H9 (cell line): ENCODE measurements at regions not wholly inside any gene's neighbourhood (a gene's known extent, or its start where the extent isn't known, plus 50 kb on each side); places are given as distances from the start of the nearest gene placed in this dataset.

Experiments used
- DNase-seq: peaks from one replicate; pipeline ENCODE4 v3.0.0-alpha.2; 2017
- H2AFZ ChIP-seq: one replicate; pipeline ENCODE4 v1.6.1; 2013; ENCODE audit warnings: mild to moderate bottlenecking, low read length, control low read depth, moderate library complexity
- H2AK5ac ChIP-seq: 2 replicates; pipeline ENCODE4 v1.6.1; 2013; ENCODE audit warnings: low read length, control low read depth, mixed read lengths; ENCODE audit not compliant: insufficient read length
- H2BK120ac ChIP-seq: one replicate; pipeline ENCODE4 v1.6.1; 2013; ENCODE audit warnings: low read depth, mild to moderate bottlenecking, low read length, control low read depth, inconsistent platforms; ENCODE audit not compliant: poor library complexity, severe bottlenecking
- H2BK12ac ChIP-seq: 2 replicates; pipeline ENCODE4 v1.6.1; 2013; ENCODE audit warnings: low read length, control low read depth, mixed read lengths, low read depth; ENCODE audit not compliant: insufficient read length
- H2BK15ac ChIP-seq: 2 replicates; pipeline ENCODE4 v1.6.1; 2013; ENCODE audit warnings: low read depth, low read length, control low read depth
- H2BK20ac ChIP-seq: one replicate; pipeline ENCODE4 v1.6.1; 2013; ENCODE audit warnings: low read depth, mild to moderate bottlenecking, low read length, control low read depth, inconsistent platforms; ENCODE audit not compliant: poor library complexity, severe bottlenecking
- H2BK5ac ChIP-seq: 2 replicates; pipeline ENCODE4 v1.6.1; 2013; ENCODE audit warnings: low read length, control low read depth, mixed read lengths; ENCODE audit not compliant: insufficient read length
- H3K14ac ChIP-seq: 2 replicates; pipeline ENCODE4 v1.6.1; 2013; ENCODE audit warnings: low read length, control low read depth; ENCODE audit not compliant: insufficient read depth
- H3K18ac ChIP-seq: 2 replicates; pipeline ENCODE4 v1.6.1; 2013; ENCODE audit warnings: low read depth, mild to moderate bottlenecking, mixed read lengths, low read length, control low read depth; ENCODE audit not compliant: insufficient read length
- H3K23ac ChIP-seq: 2 replicates; pipeline ENCODE4 v1.6.1; 2013; ENCODE audit warnings: low read length, control low read depth, mixed read lengths, low read depth; ENCODE audit not compliant: insufficient read length
- H3K23me2 ChIP-seq: 2 replicates; pipeline ENCODE4 v1.6.1; 2013; ENCODE audit warnings: low read depth, mild to moderate bottlenecking, mixed read lengths, low read length, control low read depth; ENCODE audit not compliant: insufficient read length, poor library complexity, severe bottlenecking
- H3K27ac ChIP-seq: 2 replicates; pipeline ENCODE4 v1.5.1; 2013; ENCODE audit warnings: low read length, control low read depth, mixed read lengths, low read depth; ENCODE audit not compliant: insufficient read length
- H3K27me3 ChIP-seq: 2 replicates; pipeline ENCODE4 v1.6.1; 2013; ENCODE audit warnings: low read length, control low read depth, inconsistent platforms; ENCODE audit not compliant: insufficient read depth
- H3K4ac ChIP-seq: 2 replicates; pipeline ENCODE4 v1.6.1; 2013; ENCODE audit warnings: low read depth, mild to moderate bottlenecking, control low read depth, inconsistent platforms, low read length, moderate library complexity
- H3K4me1 ChIP-seq: 2 replicates; pipeline ENCODE4 v1.6.1; 2013; ENCODE audit warnings: low read length, control low read depth, inconsistent platforms; ENCODE audit not compliant: insufficient read depth
- H3K4me2 ChIP-seq: 2 replicates; pipeline ENCODE4 v1.6.1; 2013; ENCODE audit warnings: low read length, control low read depth, mixed read lengths; ENCODE audit not compliant: insufficient read length, insufficient read depth
- H3K56ac ChIP-seq: 2 replicates; pipeline ENCODE4 v1.6.1; 2013; ENCODE audit warnings: low read depth, mild to moderate bottlenecking, mixed read lengths, low read length, control low read depth; ENCODE audit not compliant: insufficient read length
- H3K79me1 ChIP-seq: 2 replicates; pipeline ENCODE4 v1.6.1; 2013; ENCODE audit warnings: low read depth, mild to moderate bottlenecking, moderate library complexity, low read length, control low read depth, inconsistent platforms; ENCODE audit not compliant: insufficient read depth, poor library complexity, severe bottlenecking
- H3K79me2 ChIP-seq: 2 replicates; pipeline ENCODE4 v1.6.1; 2013; ENCODE audit warnings: low read length, control low read depth, inconsistent platforms; ENCODE audit not compliant: insufficient read depth
- H3K9ac ChIP-seq: 2 replicates; pipeline ENCODE4 v1.6.1; 2013; ENCODE audit warnings: low read length, control low read depth, mixed read lengths; ENCODE audit not compliant: insufficient read length; ENCODE audit errors: extremely low read depth
- H3K9me3 ChIP-seq: one replicate; pipeline ENCODE4 v1.6.1; 2013; ENCODE audit warnings: low read depth, low read length, inconsistent platforms; ENCODE audit not compliant: control insufficient read depth
- H3T11ph ChIP-seq: one replicate; pipeline ENCODE4 v1.6.1; 2013; ENCODE audit warnings: mild to moderate bottlenecking, low read length, control low read depth, inconsistent platforms
- H4K20me1 ChIP-seq: one replicate; pipeline ENCODE4 v1.6.1; 2013; ENCODE audit not compliant: control insufficient read depth, insufficient read length, insufficient read depth
- H4K5ac ChIP-seq: 2 replicates; pipeline ENCODE4 v1.6.1; 2013; ENCODE audit warnings: low read depth, mild to moderate bottlenecking, mixed read lengths, low read length, control low read depth; ENCODE audit not compliant: insufficient read length
- H4K8ac ChIP-seq: replicated peaks from 2 replicates; pipeline ENCODE4 v1.6.1; 2013; ENCODE audit warnings: low read length, control low read depth, mixed read lengths, low read depth; ENCODE audit not compliant: insufficient read length
- H4K91ac ChIP-seq: 2 replicates; pipeline ENCODE4 v1.6.1; 2013; ENCODE audit warnings: low read depth, mild to moderate bottlenecking, moderate library complexity, mixed read lengths, low read length, control low read depth; ENCODE audit not compliant: insufficient read length
- H3K27ac Mint-ChIP-seq, 3 experiments: 2 replicates in 2 of 3; 3 replicates in 1 of 3; pipeline ENCODE4 v1.8.0; 2020 to 2021; ENCODE audit warnings: mixed read lengths in 3 of 3, mild to moderate bottlenecking in 1 of 3, moderate library complexity in 1 of 3
- H3K27me3 Mint-ChIP-seq: 2 replicates; pipeline ENCODE4 v1.8.0; 2021; ENCODE audit warnings: low read depth, mild to moderate bottlenecking, moderate library complexity, mixed read lengths
- H3K36me3 Mint-ChIP-seq, 3 experiments: 2 replicates in 2 of 3; 3 replicates in 1 of 3; pipeline ENCODE4 v1.8.0; 2020 to 2021; ENCODE audit warnings: low read depth in 3 of 3, mixed read lengths in 3 of 3; ENCODE audit not compliant: insufficient read depth in 1 of 3
- H3K4me1 Mint-ChIP-seq, 2 experiments: 2 replicates each; pipeline ENCODE4 v1.8.0; 2020; ENCODE audit warnings: mixed read lengths in 2 of 2
- H3K4me3 Mint-ChIP-seq, 2 experiments: 2 replicates in 1 of 2; 3 replicates in 1 of 2; pipeline ENCODE4 v1.8.0; 2020 to 2021; ENCODE audit warnings: mild to moderate bottlenecking in 2 of 2, mixed read lengths in 2 of 2, moderate library complexity in 1 of 2
- H3K9me3 Mint-ChIP-seq, 2 experiments: 2 replicates in 1 of 2; 3 replicates in 1 of 2; pipeline ENCODE4 v1.8.0; 2020; ENCODE audit warnings: mild to moderate bottlenecking in 2 of 2, mixed read lengths in 2 of 2, moderate library complexity in 1 of 2
- CTCF ChIP-seq: fragments of 200-600 bp; sonication (generic); conservative IDR thresholded peaks from 3 replicates; pipeline ENCODE4 v1.8.0; 2021; ENCODE audit warnings: antibody characterized with exemption, mild to moderate bottlenecking
- WGBS: extraction: QIAGEN DNeasy Blood & Tissue Kit; methylation state at CpG from one replicate; pipeline ENCODE4 v1.1.7; 2013; ENCODE audit warnings: missing lambda C conversion rate, low lambda C conversion rate, mixed read lengths; ENCODE audit not compliant: insufficient read length; ENCODE audit errors: extremely low coverage; 5-methylcytosine and 5-hydroxymethylcytosine counted together

GRCh38 chr18:71797554-71797953, 746.6 kb downstream of the CBLN2 start:
- Histone ChIP-seq H3K23ac (no peak overlapping the region), H2AFZ (no peak overlapping the region), H3K4me2 (no peak overlapping the region), H4K20me1 (no peaks in the 10 kb centered on the region), H3K18ac (no peak overlapping the region), H3T11ph (no peak overlapping the region), H3K27ac (no peak overlapping the region), H3K4ac (no peak overlapping the region), H3K56ac (no peak overlapping the region), H2AK5ac (no peak overlapping the region), H4K91ac (no peak overlapping the region), H2BK5ac (no peak overlapping the region), H4K5ac (no peak overlapping the region), H3K14ac (no peak overlapping the region), H3K79me1 (no peaks in the 10 kb centered on the region), H3K9ac (no peak overlapping the region), H4K8ac (no peak overlapping the region), H3K79me2 (no peaks in the 10 kb centered on the region), H3K4me1 (no peaks in the 10 kb centered on the region), H3K27me3 (no peaks in the 10 kb centered on the region), H3K23me2 (no peaks in the 10 kb centered on the region), H2BK12ac (no peak overlapping the region), H2BK20ac (no peak overlapping the region), H2BK15ac (no peak overlapping the region), H3K9me3 (no peaks in the 10 kb centered on the region), H2BK120ac (no peak overlapping the region)
- TF ChIP-seq CTCF, result no peak
- no CpG with 5 or more reads among the region's 7 CpGs for WGBS
- Mint-ChIP-seq H3K9me3 (peaks cover 0 to 2% of the 10 kb centered on the region in 2 experiments; a peak in 2 of 5 replicates), H3K4me1 (0 out of 4 replicates have a peak, but pooled peaks cover 0 to 2% of the 10 kb centered on the region in 2 experiments), H3K36me3 (peaks cover 0 to 2% (median 0%) of the 10 kb centered on the region in 3 experiments; a peak in 1 of 7 replicates), H3K4me3 (no peak overlapping the region), H3K27me3 (no peaks in the 10 kb centered on the region; the same call in 1 of the 2 replicates), H3K27ac (no peak overlapping the region)
- DNase-seq, result no peak
